ENCODE measurements at regions not wholly inside any gene's neighbourhood (a gene's known extent, or its start where the extent isn't known, plus 50 kb on each side); places are given as distances from the start of the nearest gene placed in this dataset.
"Not testable (repeated sequence)": the region's sequence is repeated elsewhere in the genome, so short reads cannot be mapped to it uniquely, and the experiment has no call there.

DNA sequence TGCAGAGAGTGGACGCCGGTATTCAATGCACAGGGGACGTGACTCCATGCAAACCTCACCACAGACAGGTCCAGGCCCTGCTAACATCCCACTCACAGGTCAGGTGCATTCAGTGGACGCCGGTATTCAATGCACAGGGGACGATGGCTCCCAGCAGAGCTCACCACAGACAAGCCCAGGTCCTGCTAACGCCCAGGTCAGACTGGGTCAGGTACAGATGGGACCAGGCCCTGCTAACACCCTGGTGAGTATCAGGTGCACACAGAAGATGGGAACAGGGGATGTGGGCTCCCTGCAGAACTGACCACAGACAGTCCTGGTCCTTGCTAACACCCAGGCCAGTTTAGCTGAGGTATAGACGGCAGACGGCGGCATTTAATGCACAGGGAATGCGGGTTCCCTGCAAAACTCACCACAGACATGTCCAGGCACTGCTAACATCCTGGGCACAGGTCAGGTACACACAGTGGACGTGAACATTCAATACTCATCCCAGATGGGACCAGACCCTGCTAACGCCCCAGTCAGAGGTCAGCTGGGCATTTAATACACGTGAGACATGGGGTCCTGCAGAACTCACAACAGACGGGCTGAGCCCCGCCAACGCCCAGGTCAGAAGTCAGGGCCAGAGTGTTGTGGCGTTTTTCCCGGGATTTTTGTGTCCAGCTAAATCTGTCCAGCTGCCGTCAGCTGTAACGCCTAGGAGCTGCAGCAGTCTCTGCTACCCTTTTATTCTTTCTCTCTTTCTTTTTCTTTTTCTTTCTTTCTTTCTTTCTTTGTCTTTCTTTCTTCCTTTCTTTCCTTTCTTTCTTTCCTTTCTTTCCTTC, 99.2 kb downstream of the SHOX start:
- Mint-ChIP-seq H3K9me3 (peaks cover 4% of the 10 kb centered on the region), H3K36me3 (ENCODE audit: low read depth) (no peaks in the 10 kb centered on the region), H3K4me1 (ENCODE audit: low read depth) (no peaks in the 10 kb centered on the region), H3K4me3 (no peak overlapping the region), H3K27ac (no peak overlapping the region), H3K27me3 (ENCODE audit: low read depth) (no peaks in the 10 kb centered on the region)

DNA sequence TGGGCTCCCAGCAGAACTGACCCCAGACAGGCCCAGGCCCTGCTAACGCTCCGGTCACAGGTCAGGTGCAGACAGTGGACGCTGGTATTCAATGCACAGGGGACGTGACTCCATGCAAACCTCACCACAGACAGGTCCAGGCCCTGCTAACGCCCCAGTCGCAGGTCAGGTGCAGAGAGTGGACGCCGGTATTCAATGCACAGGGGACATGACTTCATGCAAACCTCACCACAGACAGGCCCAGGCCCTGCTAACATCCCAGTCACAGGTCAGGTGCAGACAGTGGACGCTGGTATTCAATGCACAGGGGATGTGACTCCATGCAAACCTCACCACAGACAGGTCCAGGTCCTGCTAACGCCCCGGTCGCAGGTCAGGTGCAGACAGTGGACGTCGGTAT, 98.5 kb downstream of the SHOX start:
- H3K27me3 Mint-ChIP-seq (ENCODE audit: low read depth); H3K4me3 Mint-ChIP-seq; H3K27ac Mint-ChIP-seq; H3K4me1 Mint-ChIP-seq (ENCODE audit: low read depth); H3K36me3 Mint-ChIP-seq (ENCODE audit: low read depth); H3K9me3 Mint-ChIP-seq: not testable (repeated sequence)

GRCh38 chrX:728639-729038, 98.0 kb downstream of the SHOX start:
- not testable (repeated sequence) for H3K27me3 Mint-ChIP-seq (ENCODE audit: low read depth); H3K36me3 Mint-ChIP-seq (ENCODE audit: low read depth); H3K27ac Mint-ChIP-seq; H3K4me3 Mint-ChIP-seq; H3K4me1 Mint-ChIP-seq (ENCODE audit: low read depth)
- H3K9me3 Mint-ChIP-seq: peaks cover 14% of the 10 kb centered on the region

DNA sequence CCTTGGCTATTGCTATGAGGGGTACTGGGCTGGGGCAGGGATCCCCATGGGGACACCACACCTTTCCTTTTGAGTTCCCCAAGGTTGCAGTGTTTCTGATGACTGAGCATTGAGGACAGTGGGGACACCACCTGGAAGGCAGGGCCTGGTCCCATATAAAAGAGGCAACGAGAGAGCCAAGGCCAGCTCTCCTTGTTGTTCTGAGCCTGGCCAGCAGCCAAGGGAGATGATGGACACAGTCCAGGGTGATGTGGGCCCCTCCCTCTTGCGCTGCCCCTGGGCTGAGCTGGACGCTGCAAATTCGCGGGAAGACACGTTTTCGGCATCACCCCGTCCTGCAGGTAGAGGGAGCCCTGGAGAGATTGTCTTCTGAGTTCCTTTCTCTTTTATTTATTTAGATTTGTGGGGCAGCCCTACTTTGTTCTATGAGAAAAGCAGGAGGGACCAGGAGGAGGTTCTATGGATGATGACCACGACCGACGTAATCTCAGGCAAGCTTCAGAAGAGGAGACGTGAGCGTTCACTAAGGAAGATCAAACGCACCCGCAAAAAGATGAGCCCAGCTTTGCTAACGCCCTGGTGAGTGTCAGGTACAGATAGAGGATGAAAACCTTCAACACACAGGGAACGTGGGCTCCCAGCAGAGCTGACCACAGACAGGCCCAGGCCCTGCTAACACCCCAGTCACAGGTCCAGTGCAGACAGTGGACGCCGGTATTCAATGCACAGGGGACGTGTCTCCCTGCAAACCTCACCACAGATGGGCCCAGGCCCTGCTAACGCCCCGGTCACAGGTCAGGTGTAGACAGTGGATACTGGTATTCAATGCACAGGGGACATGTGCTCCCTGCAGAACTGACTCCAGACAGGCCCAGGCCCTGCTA, 97.4 kb downstream of the SHOX start:
- H3K4me3 Mint-ChIP-seq: no peak overlapping the region
- peaks cover 18% of the 10 kb centered on the region for H3K9me3 Mint-ChIP-seq
- no peaks in the 10 kb centered on the region for H3K4me1 Mint-ChIP-seq (ENCODE audit: low read depth)
- no peaks in the 10 kb centered on the region for H3K36me3 Mint-ChIP-seq (ENCODE audit: low read depth)
- no peaks in the 10 kb centered on the region for H3K27me3 Mint-ChIP-seq (ENCODE audit: low read depth)
- H3K27ac Mint-ChIP-seq: no peak overlapping the region

DNA sequence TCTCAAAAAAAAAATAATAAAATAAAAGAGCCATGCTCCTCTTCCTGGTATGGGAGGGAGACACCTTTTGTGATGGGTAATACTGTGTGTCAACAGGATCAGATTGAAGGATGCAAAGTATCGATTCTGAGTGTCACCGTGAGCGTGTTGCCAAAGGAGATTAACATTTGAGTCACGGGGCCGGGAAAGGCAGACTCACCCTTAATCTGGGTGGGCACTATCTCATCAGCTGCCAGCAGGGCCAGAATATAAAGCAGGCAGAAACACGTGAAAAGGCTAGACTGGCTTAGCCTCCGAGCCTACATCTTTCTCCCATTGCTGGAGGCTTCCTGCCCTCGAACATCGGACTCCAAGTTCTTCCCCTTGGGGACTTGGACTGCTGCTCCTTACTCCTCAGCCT, 95.4 kb downstream of the SHOX start:
- no peaks in the 10 kb centered on the region for H3K36me3 Mint-ChIP-seq (ENCODE audit: low read depth)
- no peak overlapping the region for H3K27ac Mint-ChIP-seq
- H3K4me3 Mint-ChIP-seq: no peak overlapping the region
- H3K4me1 Mint-ChIP-seq (ENCODE audit: low read depth): no peaks in the 10 kb centered on the region
- H3K27me3 Mint-ChIP-seq (ENCODE audit: low read depth): no peaks in the 10 kb centered on the region
- peaks cover 21% of the 10 kb centered on the region for H3K9me3 Mint-ChIP-seq

DNA sequence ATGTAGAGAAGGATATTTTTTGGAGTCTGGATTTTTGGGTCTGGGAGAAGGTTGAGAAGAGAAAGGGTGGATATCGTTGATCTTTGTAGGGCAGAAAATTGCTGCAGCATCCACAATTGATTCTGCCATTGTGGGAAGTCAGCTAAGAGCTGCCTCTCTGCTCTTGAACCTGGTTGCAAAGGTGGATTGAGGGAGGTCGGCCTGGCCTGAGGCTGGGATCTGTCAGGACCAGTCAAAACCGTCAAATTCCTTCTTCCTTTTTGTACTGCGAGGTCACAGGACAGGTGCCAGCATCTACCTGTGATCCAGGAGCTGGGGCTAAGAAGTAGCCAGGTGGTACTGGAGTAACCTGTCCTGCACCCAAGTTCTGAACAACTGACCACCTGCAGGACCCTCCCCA, 93.7 kb downstream of the SHOX start:
- no peaks in the 10 kb centered on the region for H3K4me1 Mint-ChIP-seq (ENCODE audit: low read depth)
- peaks cover 34% of the 10 kb centered on the region for H3K9me3 Mint-ChIP-seq
- no peaks in the 10 kb centered on the region for H3K27me3 Mint-ChIP-seq (ENCODE audit: low read depth)
- no peaks in the 10 kb centered on the region for H3K36me3 Mint-ChIP-seq (ENCODE audit: low read depth)
- no peak overlapping the region for H3K27ac Mint-ChIP-seq
- H3K4me3 Mint-ChIP-seq: no peak overlapping the region

DNA sequence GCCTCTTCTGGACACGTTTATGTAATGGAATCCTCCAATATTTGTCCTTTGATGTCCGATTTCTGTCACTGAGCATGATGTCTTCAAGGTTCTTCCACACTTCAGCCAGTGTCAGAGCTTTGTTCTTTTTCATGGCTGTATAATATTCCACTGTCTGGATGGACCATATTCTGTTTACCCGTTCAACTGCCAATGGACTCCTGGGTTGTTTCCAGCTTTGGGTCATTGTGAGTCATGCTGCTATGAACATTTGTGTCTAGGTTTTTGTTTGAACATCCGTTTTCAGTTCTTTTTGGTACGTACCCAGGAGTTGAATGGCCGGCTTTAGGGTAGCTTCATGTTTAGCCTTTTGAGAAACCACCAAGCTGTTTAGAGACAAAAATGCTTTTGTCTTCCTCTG, 93.2 kb downstream of the SHOX start:
- H3K27ac Mint-ChIP-seq: no peak overlapping the region
- H3K9me3 Mint-ChIP-seq: peaks cover 34% of the 10 kb centered on the region
- H3K27me3 Mint-ChIP-seq (ENCODE audit: low read depth): no peaks in the 10 kb centered on the region
- no peaks in the 10 kb centered on the region for H3K4me1 Mint-ChIP-seq (ENCODE audit: low read depth)
- H3K4me3 Mint-ChIP-seq: no peak overlapping the region
- no peaks in the 10 kb centered on the region for H3K36me3 Mint-ChIP-seq (ENCODE audit: low read depth)

DNA sequence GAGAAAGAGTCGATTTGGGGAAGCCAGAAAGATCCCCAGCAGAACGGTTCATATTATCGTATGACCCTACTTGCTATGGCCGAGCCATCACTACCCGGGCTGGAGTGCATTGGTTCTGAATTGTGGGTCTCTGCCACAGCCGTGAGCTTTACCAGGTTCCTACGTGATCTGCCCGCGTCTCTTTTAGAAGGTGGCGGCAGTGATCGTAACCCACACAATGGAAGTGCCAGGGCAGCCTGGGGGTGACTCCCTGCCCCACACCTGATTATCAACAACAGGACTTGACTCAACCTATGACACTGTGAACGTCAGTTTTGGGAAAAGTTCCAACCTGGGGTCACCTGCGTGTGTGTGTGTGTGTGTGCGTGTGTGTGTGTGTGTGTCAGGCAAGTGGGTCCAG, 90.8 kb downstream of the SHOX start:
- H3K27ac Mint-ChIP-seq: no peak overlapping the region
- no peaks in the 10 kb centered on the region for H3K4me1 Mint-ChIP-seq (ENCODE audit: low read depth)

GRCh38 chrX:720825-721224, 90.2 kb downstream of the SHOX start:
- H3K36me3 Mint-ChIP-seq (ENCODE audit: low read depth): no peaks in the 10 kb centered on the region
- no peak overlapping the region for H3K27ac Mint-ChIP-seq
- H3K9me3 Mint-ChIP-seq: peaks cover 49% of the 10 kb centered on the region
- no peaks in the 10 kb centered on the region for H3K4me1 Mint-ChIP-seq (ENCODE audit: low read depth)
- no peak overlapping the region for H3K4me3 Mint-ChIP-seq
- H3K27me3 Mint-ChIP-seq (ENCODE audit: low read depth): no peaks in the 10 kb centered on the region

More for the DNA sequence above, 90.8 kb downstream of the SHOX start:
- peaks cover 43% of the 10 kb centered on the region for H3K9me3 Mint-ChIP-seq
- H3K27me3 Mint-ChIP-seq (ENCODE audit: low read depth): no peaks in the 10 kb centered on the region
- no peaks in the 10 kb centered on the region for H3K36me3 Mint-ChIP-seq (ENCODE audit: low read depth)
- no peak overlapping the region for H3K4me3 Mint-ChIP-seq

GRCh38 chrX:720250-720649, 89.7 kb downstream of the SHOX start:
- Mint-ChIP-seq H3K27ac (no peak overlapping the region), H3K9me3 (peaks cover 50% of the 10 kb centered on the region), H3K4me1 (ENCODE audit: low read depth) (no peaks in the 10 kb centered on the region), H3K4me3 (no peak overlapping the region), H3K27me3 (ENCODE audit: low read depth) (no peaks in the 10 kb centered on the region), H3K36me3 (ENCODE audit: low read depth) (no peaks in the 10 kb centered on the region)

GRCh38 chrX:716136-716535, 85.5 kb downstream of the SHOX start:
- Mint-ChIP-seq H3K27ac (no peak overlapping the region), H3K9me3 (peaks cover 57% of the 10 kb centered on the region), H3K4me1 (ENCODE audit: low read depth) (no peaks in the 10 kb centered on the region), H3K36me3 (ENCODE audit: low read depth) (no peaks in the 10 kb centered on the region), H3K27me3 (ENCODE audit: low read depth) (no peaks in the 10 kb centered on the region), H3K4me3 (no peak overlapping the region)

GRCh38 chrX:714131-714530, 83.5 kb downstream of the SHOX start:
- H3K36me3 Mint-ChIP-seq (ENCODE audit: low read depth): no peaks in the 10 kb centered on the region
- peaks cover 52% of the 10 kb centered on the region for H3K9me3 Mint-ChIP-seq
- H3K27ac Mint-ChIP-seq: no peak overlapping the region
- H3K4me1 Mint-ChIP-seq (ENCODE audit: low read depth): no peaks in the 10 kb centered on the region
- no peak overlapping the region for H3K4me3 Mint-ChIP-seq
- H3K27me3 Mint-ChIP-seq (ENCODE audit: low read depth): no peaks in the 10 kb centered on the region

All from T-helper 1 cell treated with Interleukin-12 subunit alpha and Interleukin-12 subunit beta and Interleukin-4 antibody, amounts not matched to agents 30 μg/mL and 1 μg/mL, for 36 hours (primary cell).